22Rv1 (cell line): ENCODE measurements at regions not wholly inside any gene's neighbourhood (a gene's known extent, or its start where the extent isn't known, plus 50 kb on each side); places are given as distances from the start of the nearest gene placed in this dataset.

ENCODE experiments used
- ZFX ChIP-seq: fragments of 450-650 bp; IDR thresholded peaks from 2 replicates; pipeline ENCODE4 v1.6.1; 2017; ENCODE audit warnings: antibody characterized with exemption, borderline replicate concordance
- TF ChIP-seq, protein P1 (sequence below): fragments of 450-650 bp; IDR thresholded peaks from 2 replicates; pipeline ENCODE4 v1.5.1; 2017; ENCODE audit warnings: mild to moderate bottlenecking

GRCh38 chr3:168876346-168877035 is 780.8 kb upstream of the GOLIM4 start:
- TF ChIP-seq, protein P1, sequence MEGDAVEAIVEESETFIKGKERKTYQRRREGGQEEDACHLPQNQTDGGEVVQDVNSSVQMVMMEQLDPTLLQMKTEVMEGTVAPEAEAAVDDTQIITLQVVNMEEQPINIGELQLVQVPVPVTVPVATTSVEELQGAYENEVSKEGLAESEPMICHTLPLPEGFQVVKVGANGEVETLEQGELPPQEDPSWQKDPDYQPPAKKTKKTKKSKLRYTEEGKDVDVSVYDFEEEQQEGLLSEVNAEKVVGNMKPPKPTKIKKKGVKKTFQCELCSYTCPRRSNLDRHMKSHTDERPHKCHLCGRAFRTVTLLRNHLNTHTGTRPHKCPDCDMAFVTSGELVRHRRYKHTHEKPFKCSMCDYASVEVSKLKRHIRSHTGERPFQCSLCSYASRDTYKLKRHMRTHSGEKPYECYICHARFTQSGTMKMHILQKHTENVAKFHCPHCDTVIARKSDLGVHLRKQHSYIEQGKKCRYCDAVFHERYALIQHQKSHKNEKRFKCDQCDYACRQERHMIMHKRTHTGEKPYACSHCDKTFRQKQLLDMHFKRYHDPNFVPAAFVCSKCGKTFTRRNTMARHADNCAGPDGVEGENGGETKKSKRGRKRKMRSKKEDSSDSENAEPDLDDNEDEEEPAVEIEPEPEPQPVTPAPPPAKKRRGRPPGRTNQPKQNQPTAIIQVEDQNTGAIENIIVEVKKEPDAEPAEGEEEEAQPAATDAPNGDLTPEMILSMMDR: no peak
- no peak for TF ChIP-seq ZFX
